ENCODE measurements at regions not wholly inside any gene's neighbourhood (a gene's known extent, or its start where the extent isn't known, plus 50 kb on each side); places are given as distances from the start of the nearest gene placed in this dataset.

- no peak for TF ChIP-seq EP300 (IDR thresholded peaks at IDR 0.05; ENCODE audit: borderline replicate concordance in 1 of 2, low read depth in 2 of 2, low read length in 2 of 2)
- no peak for TF ChIP-seq CTCF (IDR thresholded peaks at IDR 0.05; ENCODE audit: control extremely low read depth in 1 of 3, insufficient read depth in 1 of 3, low read depth in 1 of 3, low read length in 3 of 3)
- TF ChIP-seq, protein P1, sequence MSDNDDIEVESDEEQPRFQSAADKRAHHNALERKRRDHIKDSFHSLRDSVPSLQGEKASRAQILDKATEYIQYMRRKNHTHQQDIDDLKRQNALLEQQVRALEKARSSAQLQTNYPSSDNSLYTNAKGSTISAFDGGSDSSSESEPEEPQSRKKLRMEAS (IDR thresholded peaks at IDR 0.05), result no peak
- TF ChIP-seq POLR2A (IDR thresholded peaks at IDR 0.05; ENCODE audit: control extremely low read depth in 1 of 2, low read depth in 2 of 2, low read length in 2 of 2), result no peak
- TF ChIP-seq JUN (IDR thresholded peaks at IDR 0.05; ENCODE audit: low read depth, low read length), result no peak
- TF ChIP-seq BRCA1 (IDR thresholded peaks at IDR 0.05; ENCODE audit: low read depth, low read length), result no peak
- no peak for TF ChIP-seq TAF1 (IDR thresholded peaks at IDR 0.05; ENCODE audit: low read depth, low read length)
Observed at GRCh38 chr9:3040761-3041160, 196.9 kb upstream of the PUM3 start.
